ENCODE measurements at regions not wholly inside any gene's neighbourhood (a gene's known extent, or its start where the extent isn't known, plus 50 kb on each side); places are given as distances from the start of the nearest gene placed in this dataset.
"Not testable (repeated sequence)": the region's sequence is repeated elsewhere in the genome, so short reads cannot be mapped to it uniquely, and the experiment has no call there.

GRCh38 chr5:72588640-72589039 is 81.4 kb upstream of the ZNF366 start:
- no peak for DNase-seq (ENCODE audit: low read depth)

- DNase-seq (ENCODE audit: low read depth), result no peak
Observed at GRCh38 chr5:72587661-72588308, 80.6 kb upstream of the ZNF366 start.

GRCh38 chr5:72586788-72587530 is 79.7 kb upstream of the ZNF366 start:
- DNase-seq (ENCODE audit: low read depth), result peak; percentile 39

- DNase-seq (ENCODE audit: low read depth), result peak; percentile 62
Observed at GRCh38 chr5:72584466-72584865, 77.3 kb upstream of the ZNF366 start.

GRCh38 chr5:72579290-72579689 is 72.1 kb upstream of the ZNF366 start:
- not testable (repeated sequence) for DNase-seq (ENCODE audit: low read depth)

- DNase-seq (ENCODE audit: low read depth), result no peak
Observed at GRCh38 chr5:72572236-72572765, 65.1 kb upstream of the ZNF366 start.

- DNase-seq (ENCODE audit: low read depth), result no peak
Observed at GRCh38 chr5:72569408-72569944, 62.3 kb upstream of the ZNF366 start.

- no peak for DNase-seq (ENCODE audit: low read depth)
Observed at GRCh38 chr5:72566746-72567145, 59.5 kb upstream of the ZNF366 start.

GRCh38 chr5:72565513-72566289 is 58.5 kb upstream of the ZNF366 start:
- DNase-seq (ENCODE audit: low read depth), result no peak

- no peak for DNase-seq (ENCODE audit: low read depth)
Observed at GRCh38 chr5:72562717-72563116, 55.5 kb upstream of the ZNF366 start.

GRCh38 chr5:72561148-72561972 is 54.1 kb upstream of the ZNF366 start:
- no peak for DNase-seq (ENCODE audit: low read depth)

- DNase-seq (ENCODE audit: low read depth), result no peak
Observed at GRCh38 chr5:72559866-72560766, 52.9 kb upstream of the ZNF366 start.

GRCh38 chr5:72558383-72558782 is 51.2 kb upstream of the ZNF366 start:
- no peak for DNase-seq (ENCODE audit: low read depth)

- no peak for DNase-seq (ENCODE audit: low read depth)
Observed at GRCh38 chr5:72558046-72558336, 50.8 kb upstream of the ZNF366 start.

GRCh38 chr5:72557167-72558045 is 50.2 kb upstream of the ZNF366 start:
- no peak for DNase-seq (ENCODE audit: low read depth)
